NCI-H1694 (cell line): ENCODE measurements at regions not wholly inside any gene's neighbourhood (a gene's known extent, or its start where the extent isn't known, plus 50 kb on each side); places are given as distances from the start of the nearest gene placed in this dataset.

Experiments used
- DNase-seq: peaks from one replicate; lab custom pipeline; 2025; lab: John Stamatoyannopoulos, UW

DNA sequence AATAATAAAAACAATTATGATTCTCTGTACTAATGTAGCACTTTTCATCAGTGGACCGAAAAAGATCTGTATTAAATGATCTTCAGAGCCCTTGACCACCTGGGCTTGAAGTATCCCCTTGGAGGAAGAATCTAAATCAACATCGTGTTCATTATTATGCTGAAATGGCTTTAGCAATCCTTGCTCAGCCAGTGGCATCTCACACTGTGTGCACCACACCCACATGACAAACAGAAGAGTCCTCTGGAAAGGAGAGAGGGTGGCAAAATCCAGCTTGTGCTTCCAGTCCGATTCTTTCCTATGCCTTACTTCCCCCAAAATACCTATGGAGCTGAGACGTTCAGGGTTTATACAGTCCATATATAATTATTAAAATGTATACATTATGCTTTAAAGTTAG lies 318.5 kb upstream of the RUNX1 start:
- no peak for DNase-seq

DNA sequence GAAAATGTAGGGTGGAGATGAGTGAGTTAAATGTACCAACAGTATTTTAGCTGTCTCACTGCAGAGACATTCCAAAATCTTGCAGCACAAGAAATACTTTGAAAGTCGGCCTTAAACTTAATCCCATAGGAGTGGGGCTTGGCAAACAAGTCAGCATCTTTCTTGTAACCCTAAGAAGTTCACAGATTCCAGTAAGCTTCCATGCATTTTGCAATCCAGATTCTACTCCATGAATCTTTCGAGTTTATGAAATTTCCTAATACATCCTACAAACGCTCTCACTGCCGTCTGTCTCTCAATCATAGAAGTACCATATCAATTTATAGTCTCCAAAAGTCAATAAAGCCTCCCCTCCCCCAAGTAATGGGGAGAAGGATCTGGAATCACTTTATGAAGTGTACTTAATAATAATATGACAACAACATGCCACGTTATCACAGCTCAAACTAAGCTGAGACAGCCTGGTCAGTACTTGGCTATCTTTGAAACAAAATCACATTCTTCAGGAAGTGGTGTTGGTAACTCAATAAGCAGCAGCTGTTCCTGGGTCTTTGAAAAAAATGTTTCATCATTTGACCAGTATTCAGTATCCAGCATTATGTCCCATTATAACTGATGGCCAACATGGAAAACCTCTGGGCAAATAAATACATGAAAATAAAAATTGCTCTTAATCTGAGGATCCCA lies 317.4 kb upstream of the RUNX1 start:
- no peak for DNase-seq

- DNase-seq: no peak
Observed at GRCh38 chr21:35363458-35363857, 314.4 kb upstream of the RUNX1 start.

GRCh38 chr21:35361988-35362387 lies 312.9 kb upstream of the RUNX1 start:
- no peak for DNase-seq

DNA sequence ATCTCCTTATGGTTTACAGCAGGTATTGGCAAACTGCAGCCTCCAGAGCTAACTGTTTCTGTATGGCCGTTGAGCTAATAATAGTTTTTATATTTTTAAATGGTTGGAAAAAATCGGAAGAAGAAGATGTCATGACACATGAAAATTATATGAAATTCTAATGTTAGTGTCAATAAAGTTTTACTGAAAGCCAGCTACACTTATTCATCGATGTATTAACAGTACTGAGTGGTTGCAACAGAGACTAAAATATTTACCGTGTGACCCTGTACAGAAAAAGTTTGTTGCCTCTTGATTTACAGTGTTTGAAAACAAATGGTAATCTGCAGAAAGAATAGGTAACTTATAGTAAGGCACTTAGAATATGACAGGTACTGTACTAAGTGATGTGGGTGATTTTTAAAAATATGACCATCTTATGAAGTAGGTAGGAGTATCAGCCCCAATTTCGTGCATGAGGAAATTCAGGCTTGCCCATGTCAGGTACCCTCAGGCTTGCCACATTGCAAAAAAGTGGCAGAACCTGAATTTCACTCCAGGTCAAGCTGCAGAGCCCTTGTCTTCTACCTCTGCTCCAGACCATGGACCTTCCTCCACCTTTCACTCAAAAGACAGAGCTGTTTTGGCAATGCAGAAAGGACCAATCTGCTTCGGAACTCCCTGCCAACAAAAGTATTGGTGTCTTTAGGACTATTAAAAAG lies 311.9 kb upstream of the RUNX1 start:
- no peak for DNase-seq

GRCh38 chr21:35359076-35359475 lies 310.0 kb upstream of the RUNX1 start:
- DNase-seq: no peak

- DNase-seq: no peak
Observed at GRCh38 chr21:35358008-35358407, 308.9 kb upstream of the RUNX1 start.

GRCh38 chr21:35357041-35357780 lies 308.1 kb upstream of the RUNX1 start:
- DNase-seq: no peak

- no peak for DNase-seq
Observed at GRCh38 chr21:35354078-35354477, 305.0 kb upstream of the RUNX1 start.

GRCh38 chr21:35352793-35353192 lies 303.7 kb upstream of the RUNX1 start:
- DNase-seq: no peak

DNA sequence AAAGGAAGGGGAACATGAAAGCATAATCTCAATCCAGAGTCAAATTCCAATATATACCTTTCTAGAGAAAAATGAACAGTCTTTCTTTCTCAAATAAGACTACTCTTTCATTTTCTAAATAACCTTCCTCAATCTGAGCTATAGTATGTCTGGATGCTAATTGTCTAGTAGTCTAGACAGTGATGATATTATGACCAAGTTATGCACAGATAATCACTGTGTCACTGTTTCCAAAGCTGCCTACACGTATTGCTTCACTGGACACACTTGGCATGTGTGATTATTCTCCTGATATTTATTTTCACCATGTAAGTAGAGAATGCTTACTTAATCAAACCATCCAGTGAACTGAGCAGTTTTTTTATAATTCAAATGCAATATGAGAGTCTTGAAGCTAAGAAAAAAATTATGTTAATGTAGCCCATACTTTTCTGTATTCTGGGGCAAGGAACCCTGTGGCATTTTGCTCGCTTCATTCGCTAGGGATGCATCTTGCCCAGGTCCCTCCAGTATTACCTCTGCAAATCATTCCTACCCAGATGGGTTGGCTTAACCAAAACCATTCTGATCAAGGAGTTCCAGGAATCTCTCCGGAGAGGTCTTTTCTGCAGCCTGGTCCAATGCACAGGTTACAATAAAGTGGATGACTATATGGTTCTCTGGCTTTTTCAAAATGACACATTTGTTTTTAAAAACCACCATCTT lies 303.1 kb upstream of the RUNX1 start:
- DNase-seq: no peak

GRCh38 chr21:35351434-35351833 lies 302.3 kb upstream of the RUNX1 start:
- no peak for DNase-seq

GRCh38 chr21:35350965-35351364 lies 301.9 kb upstream of the RUNX1 start:
- DNase-seq: no peak

- no peak for DNase-seq
Observed at GRCh38 chr21:35349376-35350080, 300.4 kb upstream of the RUNX1 start.

DNA sequence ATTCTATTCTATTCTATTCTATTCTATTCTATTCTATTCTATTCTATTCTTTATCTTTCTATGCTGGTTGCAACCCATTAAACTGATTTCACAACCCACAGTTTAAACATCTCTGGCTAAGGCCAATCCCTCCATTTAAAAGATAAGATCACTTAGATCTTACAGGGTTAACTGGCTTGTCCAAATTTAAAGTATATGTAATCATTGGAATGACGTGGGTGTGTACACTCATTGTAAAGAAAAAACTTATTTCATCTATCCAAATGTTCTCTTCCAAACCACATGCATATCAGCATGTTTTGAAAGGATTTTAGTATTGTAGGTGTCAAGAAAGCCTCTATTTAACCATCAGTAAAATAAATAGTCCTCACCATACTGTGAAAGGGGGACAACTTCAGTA lies 299.6 kb upstream of the RUNX1 start:
- no peak for DNase-seq

DNA sequence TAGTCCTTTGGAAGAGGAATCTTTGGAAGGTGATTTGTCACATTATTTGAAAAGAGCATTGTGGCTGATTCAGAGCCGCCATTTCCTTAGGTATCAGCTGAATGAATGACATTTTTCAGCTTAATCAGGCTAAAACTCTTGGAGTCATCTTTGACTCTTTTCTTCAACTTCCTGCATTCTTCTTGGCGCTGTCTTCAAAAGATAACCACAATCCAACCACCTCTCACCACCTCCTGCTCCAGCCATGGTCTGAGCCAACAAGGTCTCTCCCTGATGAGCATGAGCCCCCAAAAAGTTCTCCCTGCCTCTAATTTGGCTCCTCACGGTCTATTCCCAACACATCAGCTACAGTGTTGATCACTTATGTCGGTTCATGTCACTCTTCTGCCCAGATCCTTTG lies 297.6 kb upstream of the RUNX1 start:
- no peak for DNase-seq

DNA sequence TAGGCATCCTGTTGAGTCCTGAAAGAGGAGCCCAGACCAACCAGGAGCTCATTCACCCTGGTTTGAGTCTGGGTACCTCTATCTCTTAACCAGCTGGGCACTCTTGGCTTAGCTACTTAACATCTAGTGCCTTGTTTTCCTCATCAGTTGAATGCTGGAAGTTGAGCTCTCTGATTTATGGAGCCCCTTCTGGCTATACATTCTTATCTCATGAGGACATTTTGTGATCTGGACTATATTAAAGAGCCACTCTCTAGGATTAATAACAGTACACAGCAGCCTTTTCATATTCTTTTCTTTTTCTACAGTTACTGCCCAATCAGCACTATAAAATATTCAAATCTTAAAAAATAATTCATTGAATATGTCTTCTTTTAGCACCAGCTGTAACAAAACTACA lies 296.9 kb upstream of the RUNX1 start:
- DNase-seq: no peak

DNA sequence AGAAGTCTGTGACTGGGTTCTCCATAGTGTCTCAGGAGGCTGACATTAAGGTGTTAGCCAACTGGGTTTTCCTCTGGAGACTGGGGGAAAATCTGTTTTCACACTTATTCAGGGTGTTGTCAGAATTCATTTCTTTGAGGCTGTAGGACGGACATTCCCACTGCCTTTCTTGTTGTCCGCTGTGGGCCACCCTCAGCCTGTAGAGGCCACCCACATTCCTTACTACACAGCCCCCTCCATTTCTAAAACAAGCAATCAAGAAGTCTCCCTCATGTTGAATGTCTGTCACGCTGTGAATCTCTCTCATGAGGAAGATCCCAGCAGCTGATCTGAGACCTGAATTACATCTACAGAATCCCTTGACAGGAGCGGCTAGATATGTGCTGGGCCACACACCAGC lies 295.5 kb upstream of the RUNX1 start:
- DNase-seq: no peak

GRCh38 chr21:35343046-35343819 lies 294.1 kb upstream of the RUNX1 start:
- DNase-seq: no peak

DNA sequence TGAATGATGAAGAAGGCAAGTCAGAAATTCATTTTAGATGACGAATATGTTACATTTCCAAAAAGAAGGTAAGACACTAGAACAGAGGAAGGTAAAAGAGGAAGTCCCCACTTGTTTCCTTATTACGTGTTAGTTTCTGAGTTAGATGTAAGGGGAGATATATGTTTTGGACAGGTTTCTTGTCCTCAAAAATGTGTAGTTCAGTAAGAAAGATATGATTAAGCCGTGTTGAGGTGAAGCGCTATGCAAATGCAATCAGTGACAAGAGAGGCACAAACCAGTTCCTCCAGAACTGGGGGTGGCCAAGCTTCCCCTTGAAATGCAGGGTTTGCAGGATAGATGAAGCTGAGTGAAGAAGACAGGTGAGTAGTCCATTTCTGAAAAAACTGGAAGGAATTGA lies 293.3 kb upstream of the RUNX1 start:
- no peak for DNase-seq

DNA sequence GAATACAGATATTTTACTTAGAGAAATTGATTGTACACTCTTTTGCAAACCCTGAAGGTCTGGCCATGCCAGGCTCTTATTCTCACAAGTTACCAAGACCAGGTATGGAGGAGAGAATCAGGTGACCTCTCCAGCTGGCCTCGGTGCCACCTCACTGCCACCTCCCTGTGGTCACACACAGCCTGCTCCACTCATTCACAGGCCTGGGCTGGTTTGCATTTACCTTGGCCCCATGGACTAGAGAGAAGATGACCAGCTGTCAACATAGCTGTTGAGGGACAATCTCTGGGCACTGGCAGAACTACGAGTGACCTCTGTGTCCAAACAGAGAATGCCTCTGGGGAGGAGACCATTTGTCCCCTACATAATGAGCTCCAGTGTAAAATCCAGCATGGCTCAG lies 291.2 kb upstream of the RUNX1 start:
- no peak for DNase-seq
